Gastrocnemius medialis (tissue), 4 donors: ENCODE measurements at regions not wholly inside any gene's neighbourhood (a gene's known extent, or its start where the extent isn't known, plus 50 kb on each side); places are given as distances from the start of the nearest gene placed in this dataset.

Experiments used
- CTCF ChIP-seq, 5 experiments: fragments of 450-650 bp in 3 of 5; fragments of 200-600 bp in 2 of 5; sonication (generic) in 2 of 5; IDR thresholded peaks in 4 of 5; conservative IDR thresholded peaks in 1 of 5; 1 replicate in 4 of 5; 2 replicates in 1 of 5; pipeline ENCODE4 v1.5.1; 2016 to 2019; ENCODE audit warnings: antibody characterized with exemption in 5 of 5, mild to moderate bottlenecking in 3 of 5, moderate library complexity in 3 of 5
- POLR2A ChIP-seq, 2 donors: fragments of 450-650 bp; IDR thresholded peaks; one replicate each; pipeline ENCODE4 v1.6.1; 2017; ENCODE audit warnings: antibody characterized with exemption in 2 of 2, mild to moderate bottlenecking in 2 of 2, moderate library complexity in 2 of 2

- TF ChIP-seq CTCF (IDR thresholded peaks at IDR 0.05 in 4 of 5, conservative IDR thresholded peaks at IDR 0.05 in 1 of 5) (no peak), POLR2A (IDR thresholded peaks at IDR 0.05) (no peak)
Observed at GRCh38 chr1:73948055-73948454, 249.9 kb downstream of the LRRIQ3 start.
